ENCODE measurements at regions not wholly inside any gene's neighbourhood (a gene's known extent, or its start where the extent isn't known, plus 50 kb on each side); places are given as distances from the start of the nearest gene placed in this dataset.

GRCh38 chr12:67202011-67202677, 67.0 kb upstream of the CAND1 start:
- no peak overlapping the region for H3K18ac ChIP-seq (ENCODE audit: insufficient read length, low read depth, low read length)
- H3K56ac ChIP-seq (ENCODE audit: insufficient read length, low read depth, low read length): no peak overlapping the region
- no peaks in the 10 kb centered on the region for H3K4me1 ChIP-seq (ENCODE audit: insufficient read depth, low read length)
- TF ChIP-seq, protein P1, sequence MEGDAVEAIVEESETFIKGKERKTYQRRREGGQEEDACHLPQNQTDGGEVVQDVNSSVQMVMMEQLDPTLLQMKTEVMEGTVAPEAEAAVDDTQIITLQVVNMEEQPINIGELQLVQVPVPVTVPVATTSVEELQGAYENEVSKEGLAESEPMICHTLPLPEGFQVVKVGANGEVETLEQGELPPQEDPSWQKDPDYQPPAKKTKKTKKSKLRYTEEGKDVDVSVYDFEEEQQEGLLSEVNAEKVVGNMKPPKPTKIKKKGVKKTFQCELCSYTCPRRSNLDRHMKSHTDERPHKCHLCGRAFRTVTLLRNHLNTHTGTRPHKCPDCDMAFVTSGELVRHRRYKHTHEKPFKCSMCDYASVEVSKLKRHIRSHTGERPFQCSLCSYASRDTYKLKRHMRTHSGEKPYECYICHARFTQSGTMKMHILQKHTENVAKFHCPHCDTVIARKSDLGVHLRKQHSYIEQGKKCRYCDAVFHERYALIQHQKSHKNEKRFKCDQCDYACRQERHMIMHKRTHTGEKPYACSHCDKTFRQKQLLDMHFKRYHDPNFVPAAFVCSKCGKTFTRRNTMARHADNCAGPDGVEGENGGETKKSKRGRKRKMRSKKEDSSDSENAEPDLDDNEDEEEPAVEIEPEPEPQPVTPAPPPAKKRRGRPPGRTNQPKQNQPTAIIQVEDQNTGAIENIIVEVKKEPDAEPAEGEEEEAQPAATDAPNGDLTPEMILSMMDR (conservative IDR thresholded peaks at IDR 0.05): no peak
- no peak overlapping the region for H3K27ac ChIP-seq (ENCODE audit: insufficient read length, low read depth, low read length)
- no peaks in the 10 kb centered on the region for H3K27me3 ChIP-seq (ENCODE audit: insufficient read depth, low read length)
- H3K4me1 Mint-ChIP-seq: peaks cover 16 to 18% of the 10 kb centered on the region in 2 experiments
- H2AK5ac ChIP-seq (ENCODE audit: insufficient read length, low read length): no peak overlapping the region
- H2BK5ac ChIP-seq (ENCODE audit: insufficient read length, low read length): no peak overlapping the region
- no peak overlapping the region for H3K4ac ChIP-seq (ENCODE audit: low read depth, low read length)
- H4K8ac ChIP-seq (replicated peaks; ENCODE audit: insufficient read length, low read depth, low read length): no peak overlapping the region
- WGBS (ENCODE audit: extremely low coverage, insufficient read length, low lambda C conversion rate): no CpG with 5 or more reads among the region's 7 CpGs
- H3K27me3 Mint-ChIP-seq (ENCODE audit: low read depth): no peaks in the 10 kb centered on the region
- H2BK120ac ChIP-seq (ENCODE audit: low read depth, low read length, poor library complexity, severe bottlenecking): no peak overlapping the region
- H3K36me3 Mint-ChIP-seq (ENCODE audit: insufficient read depth in 1 of 3, low read depth in 3 of 3): no peaks in the 10 kb centered on the region
- H3K79me1 ChIP-seq (ENCODE audit: insufficient read depth, low read depth, low read length, poor library complexity, severe bottlenecking): no peaks in the 10 kb centered on the region
- H4K5ac ChIP-seq (ENCODE audit: insufficient read length, low read depth, low read length): no peak overlapping the region
- H3K23ac ChIP-seq (ENCODE audit: insufficient read length, low read depth, low read length): no peak overlapping the region
- H3K27ac Mint-ChIP-seq: no peak overlapping the region
- H2BK12ac ChIP-seq (ENCODE audit: insufficient read length, low read depth, low read length): no peak overlapping the region
- H3K14ac ChIP-seq (ENCODE audit: insufficient read depth, low read length): no peak overlapping the region
- no peak overlapping the region for H4K91ac ChIP-seq (ENCODE audit: insufficient read length, low read depth, low read length)
- no peaks in the 10 kb centered on the region for H3K79me2 ChIP-seq (ENCODE audit: insufficient read depth, low read length)
- H4K20me1 ChIP-seq (ENCODE audit: control insufficient read depth, insufficient read depth, insufficient read length): no peaks in the 10 kb centered on the region
- no peak for DNase-seq
- H2BK15ac ChIP-seq (ENCODE audit: low read depth, low read length): no peak overlapping the region
- no peak overlapping the region for H3K9ac ChIP-seq (ENCODE audit: extremely low read depth, insufficient read length, low read length)
- H3T11ph ChIP-seq (ENCODE audit: low read length): no peak overlapping the region
- H2BK20ac ChIP-seq (ENCODE audit: low read depth, low read length, poor library complexity, severe bottlenecking): no peak overlapping the region
- H2AFZ ChIP-seq (ENCODE audit: low read length): no peak overlapping the region
- no peaks in the 10 kb centered on the region for H3K9me3 Mint-ChIP-seq
- no peaks in the 10 kb centered on the region for H3K23me2 ChIP-seq (ENCODE audit: insufficient read length, low read depth, low read length, poor library complexity, severe bottlenecking)
- H3K4me3 Mint-ChIP-seq: no peak overlapping the region
- no peaks in the 10 kb centered on the region for H3K9me3 ChIP-seq (ENCODE audit: control insufficient read depth, low read depth, low read length)
- H3K4me2 ChIP-seq (ENCODE audit: insufficient read depth, insufficient read length, low read length): no peak overlapping the region
